Bronchial epithelial cell (primary cell): ENCODE measurements at regions not wholly inside any gene's neighbourhood (a gene's known extent, or its start where the extent isn't known, plus 50 kb on each side); places are given as distances from the start of the nearest gene placed in this dataset.

Source experiments
- DNase-seq: peaks from one replicate; pipeline ENCODE4 v3.0.0-alpha.2; 2010; ENCODE audit warnings: low read depth
- FAIRE-seq: peaks from 2 replicates; lab custom pipeline; 2011; peaks lifted over from hg19 to GRCh38; lab: Jason Lieb, UNC
- H3K27me3 ChIP-seq: 2 replicates; pipeline ENCODE4 v1.5.1; 2011; ENCODE audit warnings: low read length; ENCODE audit not compliant: control insufficient read depth, insufficient read depth
- H3K36me3 ChIP-seq: 2 replicates; pipeline ENCODE4 v1.5.1; 2011; ENCODE audit warnings: low read length; ENCODE audit not compliant: control insufficient read depth, insufficient read depth
- H3K4me3 ChIP-seq: 2 replicates; pipeline ENCODE4 v1.5.1; 2011; ENCODE audit warnings: mild to moderate bottlenecking, low read depth, low read length, control low read depth
- CTCF ChIP-seq: IDR thresholded peaks from 2 replicates; pipeline ENCODE4 v1.5.1; 2011; ENCODE audit warnings: mild to moderate bottlenecking, moderate library complexity, low read length, control low read depth, inconsistent platforms; ENCODE audit not compliant: insufficient read depth, severe bottlenecking

- H3K27me3 ChIP-seq, result no peaks in the 10 kb centered on the region
- DNase-seq (no peak), FAIRE-seq (no peak)
- H3K4me3 ChIP-seq, result no peak overlapping the region
- TF ChIP-seq CTCF, result no peak
- H3K36me3 ChIP-seq, result no peaks in the 10 kb centered on the region
Measured at GRCh38 chr9:93897075-93897970, 57.8 kb downstream of the BARX1 start.

- Histone ChIP-seq H3K4me3 (no peak overlapping the region), H3K36me3 (no peaks in the 10 kb centered on the region), H3K27me3 (no peaks in the 10 kb centered on the region)
- TF ChIP-seq CTCF, result no peak
- no peak for FAIRE-seq
- no peak for DNase-seq
Measured at GRCh38 chr9:93896496-93897033, 58.6 kb downstream of the BARX1 start.

- DNase-seq (no peak), FAIRE-seq (no peak)
- no peaks in the 10 kb centered on the region for H3K27me3 ChIP-seq
- no peak for TF ChIP-seq CTCF
- no peak overlapping the region for H3K4me3 ChIP-seq
- H3K36me3 ChIP-seq, result no peaks in the 10 kb centered on the region
Measured at GRCh38 chr9:93896093-93896492, 59.1 kb downstream of the BARX1 start.

GRCh38 chr9:93895535-93895934, 59.6 kb downstream of the BARX1 start:
- no peak for DNase-seq
- Histone ChIP-seq H3K36me3 (no peaks in the 10 kb centered on the region), H3K4me3 (no peak overlapping the region), H3K27me3 (no peaks in the 10 kb centered on the region)
- no peak for FAIRE-seq
- TF ChIP-seq CTCF, result no peak

- TF ChIP-seq CTCF, result no peak
- FAIRE-seq (no peak), DNase-seq (no peak)
- Histone ChIP-seq H3K4me3 (no peak overlapping the region), H3K27me3 (no peaks in the 10 kb centered on the region), H3K36me3 (no peaks in the 10 kb centered on the region)
Measured at GRCh38 chr9:93894691-93895079, 60.5 kb downstream of the BARX1 start.
